OCI-LY7 (cell line): ENCODE measurements at regions not wholly inside any gene's neighbourhood (a gene's known extent, or its start where the extent isn't known, plus 50 kb on each side); places are given as distances from the start of the nearest gene placed in this dataset.

Source experiments
- BruUV-seq: library from RNA; stranded (reverse); fragments of 400-500 nt; replicated peaks from 2 replicates; lab custom pipeline; 2021; lab: Mats Ljungman, UMichigan
- CTCF ChIA-PET: fragments of 300-600 bp; sonication (Branson Sonifier 250); formaldehyde crosslinking; loops from one replicate; lab custom pipeline; 2022; ENCODE audit warnings: antibody characterized with exemption; ENCODE audit not compliant: unreplicated experiment; lab: Charles Lee
- POLR2A ChIA-PET: fragments of 300-600 bp; sonication (Branson Sonifier 250); formaldehyde crosslinking; loops from one replicate; lab custom pipeline; 2022; ENCODE audit warnings: antibody characterized with exemption; lab: Charles Lee
- DNase-seq: peaks from one replicate; pipeline ENCODE4 v3.0.0-alpha.2; 2015; ENCODE audit warnings: low spot score
- H2AFZ ChIP-seq: fragments of 200-600 bp; sonication (generic), shearing (Covaris generic); 2 replicates; pipeline ENCODE4 v1.6.1; 2014; ENCODE audit warnings: mild to moderate bottlenecking, antibody characterized with exemption, low read length, moderate library complexity
- H3K27ac ChIP-seq: fragments of 200-600 bp; sonication (generic); 2 replicates; pipeline ENCODE4 v1.5.1; 2014; ENCODE audit warnings: mixed run types, low read depth, mild to moderate bottlenecking, moderate library complexity, low read length, inconsistent platforms; ENCODE audit not compliant: poor library complexity, severe bottlenecking
- H3K36me3 ChIP-seq: fragments of 200-600 bp; sonication (generic); 2 replicates; pipeline ENCODE4 v1.6.1; 2014; ENCODE audit warnings: mild to moderate bottlenecking, antibody characterized with exemption, low read length, moderate library complexity, mixed read lengths; ENCODE audit not compliant: insufficient read depth
- H3K4me1 ChIP-seq: fragments of 200-600 bp; sonication (generic); 2 replicates; pipeline ENCODE4 v1.5.1; 2014; ENCODE audit warnings: mild to moderate bottlenecking, low read length; ENCODE audit not compliant: insufficient read depth, poor library complexity, severe bottlenecking
- H3K4me2 ChIP-seq: fragments of 200-600 bp; sonication (generic); 2 replicates; pipeline ENCODE4 v1.6.1; 2014; ENCODE audit warnings: mild to moderate bottlenecking, low read length
- H3K4me3 ChIP-seq: fragments of 200-600 bp; sonication (generic); 2 replicates; pipeline ENCODE4 v1.5.1; 2014; ENCODE audit warnings: mild to moderate bottlenecking, low read depth, low read length; ENCODE audit not compliant: poor library complexity, severe bottlenecking
- H3K79me2 ChIP-seq: fragments of 200-600 bp; sonication (generic); 2 replicates; pipeline ENCODE4 v1.6.1; 2016; ENCODE audit warnings: low read depth, mild to moderate bottlenecking, low read length, moderate library complexity, mixed read lengths; ENCODE audit not compliant: insufficient read depth
- H3K9me2 ChIP-seq: fragments of 200-600 bp; sonication (generic); 2 replicates; pipeline ENCODE4 v1.6.1; 2016; ENCODE audit warnings: mild to moderate bottlenecking, low read length, mixed read lengths; ENCODE audit not compliant: insufficient read depth
- H3K9me3 ChIP-seq: fragments of 200-600 bp; sonication (generic); 2 replicates; pipeline ENCODE4 v1.6.1; 2014; ENCODE audit warnings: mild to moderate bottlenecking, mixed run types, low read length, mixed read lengths
- H4K20me1 ChIP-seq: fragments of 200-600 bp; sonication (generic); 2 replicates; pipeline ENCODE4 v1.6.1; 2014; ENCODE audit warnings: mild to moderate bottlenecking, antibody characterized with exemption, low read length, moderate library complexity, mixed read lengths; ENCODE audit not compliant: insufficient read depth
- EZH2phosphoT487 ChIP-seq: fragments of 200-600 bp; sonication (generic); IDR thresholded peaks from 2 replicates; pipeline ENCODE4 v1.6.1; 2018; ENCODE audit warnings: low read depth, borderline replicate concordance, mild to moderate bottlenecking, mixed run types, antibody characterized with exemption, low read length, moderate library complexity, mixed read lengths
- intact Hi-C: fragments of 100-400 bp; cut with micrococcal nuclease; formaldehyde crosslinking; loops from one replicate; pipeline ENCODE4 v1.10.0; 2022; ENCODE audit not compliant: unreplicated experiment
- TF ChIP-seq, protein P1 (sequence below): fragments of 200-600 bp; sonication (generic); conservative IDR thresholded peaks from 2 replicates; pipeline ENCODE4 v1.5.1; 2014; ENCODE audit warnings: mild to moderate bottlenecking, antibody characterized with exemption, low read length, moderate library complexity, mixed read lengths

DNA sequence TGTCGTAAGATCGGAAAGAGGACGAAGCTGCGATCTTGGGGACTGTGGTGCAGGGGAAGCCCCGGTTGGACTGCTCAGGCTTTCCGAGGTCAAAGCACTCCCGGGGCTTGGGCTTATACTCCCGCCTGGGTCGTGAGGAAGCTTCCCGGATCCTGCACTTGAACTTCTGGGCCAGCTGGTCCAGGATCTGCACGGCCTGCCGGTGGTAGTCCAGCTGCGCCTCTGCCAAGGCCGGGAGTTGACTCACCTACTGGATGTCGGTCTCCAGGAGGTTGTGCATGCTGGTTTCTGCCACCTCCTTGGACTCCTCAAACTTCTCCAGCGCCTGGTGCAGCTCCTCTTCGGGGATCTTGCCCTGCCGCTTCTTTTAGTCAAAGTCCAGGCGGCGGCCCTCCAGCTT, 99.2 kb downstream of the KPNA2 start:
- H3K4me2 ChIP-seq = no peak overlapping the region
- H3K4me3 ChIP-seq = no peak overlapping the region
- no TSS peak for BruUV-seq
- ChIA-PET CTCF (interaction anchor here (0.5 kb wide), 1 partner anchor 66 kb away, joined by 3 read pairs; no protein-coding TSS in a partner anchor), POLR2A (interaction anchor here (0.5 to 1.8 kb wide), 3 partner anchors 16 to 47 kb away, joined by 3 to 5 read pairs (median 4); no protein-coding TSS in a partner anchor)
- H3K79me2 ChIP-seq = no peaks in the 10 kb centered on the region
- no peaks in the 10 kb centered on the region for H3K9me3 ChIP-seq
- H3K36me3 ChIP-seq = no peaks in the 10 kb centered on the region
- H3K4me1 ChIP-seq = no peaks in the 10 kb centered on the region
- H3K27ac ChIP-seq = no peak overlapping the region
- no peak overlapping the region for H2AFZ ChIP-seq
- H4K20me1 ChIP-seq = no peaks in the 10 kb centered on the region
- no peak for DNase-seq
- TF ChIP-seq EZH2phosphoT487 = no peak
- TF ChIP-seq, protein P1, sequence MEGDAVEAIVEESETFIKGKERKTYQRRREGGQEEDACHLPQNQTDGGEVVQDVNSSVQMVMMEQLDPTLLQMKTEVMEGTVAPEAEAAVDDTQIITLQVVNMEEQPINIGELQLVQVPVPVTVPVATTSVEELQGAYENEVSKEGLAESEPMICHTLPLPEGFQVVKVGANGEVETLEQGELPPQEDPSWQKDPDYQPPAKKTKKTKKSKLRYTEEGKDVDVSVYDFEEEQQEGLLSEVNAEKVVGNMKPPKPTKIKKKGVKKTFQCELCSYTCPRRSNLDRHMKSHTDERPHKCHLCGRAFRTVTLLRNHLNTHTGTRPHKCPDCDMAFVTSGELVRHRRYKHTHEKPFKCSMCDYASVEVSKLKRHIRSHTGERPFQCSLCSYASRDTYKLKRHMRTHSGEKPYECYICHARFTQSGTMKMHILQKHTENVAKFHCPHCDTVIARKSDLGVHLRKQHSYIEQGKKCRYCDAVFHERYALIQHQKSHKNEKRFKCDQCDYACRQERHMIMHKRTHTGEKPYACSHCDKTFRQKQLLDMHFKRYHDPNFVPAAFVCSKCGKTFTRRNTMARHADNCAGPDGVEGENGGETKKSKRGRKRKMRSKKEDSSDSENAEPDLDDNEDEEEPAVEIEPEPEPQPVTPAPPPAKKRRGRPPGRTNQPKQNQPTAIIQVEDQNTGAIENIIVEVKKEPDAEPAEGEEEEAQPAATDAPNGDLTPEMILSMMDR = no peak
- intact Hi-C loops = no loop called here
- H3K9me2 ChIP-seq = no peaks in the 10 kb centered on the region

DNA sequence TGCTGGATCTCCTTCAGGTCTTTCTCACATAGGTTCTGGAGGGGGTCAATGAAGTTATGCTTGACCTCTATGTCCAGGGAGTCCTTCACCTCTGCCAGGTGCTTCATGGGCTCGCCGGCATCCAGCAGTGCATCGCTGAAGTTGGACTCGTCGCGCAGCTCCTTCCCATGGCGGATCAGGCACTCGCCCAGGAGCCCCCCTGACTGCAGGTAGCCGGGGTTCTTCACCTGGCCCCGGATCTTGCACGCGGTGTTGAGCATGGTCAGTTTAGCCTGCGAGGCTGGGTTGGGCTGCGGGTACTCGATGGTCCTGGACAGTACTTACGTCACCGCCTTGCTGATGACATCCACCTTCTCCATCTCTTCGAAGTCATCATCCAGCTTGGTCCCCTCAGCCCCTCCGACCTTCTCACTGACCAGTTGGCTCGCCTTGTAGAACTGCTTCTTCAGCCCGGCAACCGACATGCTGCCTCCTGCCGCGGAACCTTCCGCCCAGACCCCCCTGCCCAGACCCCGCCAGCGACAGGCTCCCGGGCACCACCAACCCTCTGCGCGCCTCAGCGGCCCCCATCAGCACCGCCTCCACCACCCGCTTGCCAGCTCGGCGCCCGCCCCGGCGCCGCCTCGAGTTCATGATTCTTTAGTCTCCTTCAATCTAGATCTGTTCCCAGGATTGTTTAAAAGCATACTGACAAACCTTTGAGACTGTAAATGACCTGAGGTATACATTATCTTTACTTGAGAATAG, 99.8 kb downstream of the KPNA2 start:
- CTCF ChIA-PET = no interaction called here

More for the DNA sequence above, 99.8 kb downstream of the KPNA2 start:
- no TSS peak for BruUV-seq
- H3K9me2 ChIP-seq = no peaks in the 10 kb centered on the region
- no peak for DNase-seq
- intact Hi-C loops = no loop called here
- H4K20me1 ChIP-seq = no peaks in the 10 kb centered on the region
- no peaks in the 10 kb centered on the region for H3K36me3 ChIP-seq
- H3K9me3 ChIP-seq = no peaks in the 10 kb centered on the region
- no peak for TF ChIP-seq EZH2phosphoT487
- TF ChIP-seq, protein P1 = no peak
- no peak overlapping the region for H3K4me3 ChIP-seq
- H2AFZ ChIP-seq = no peak overlapping the region
- POLR2A ChIA-PET = interaction anchor here (0.5 to 1.8 kb wide), 4 partner anchors 16 to 46 kb away, joined by 3 to 5 read pairs (median 4); no protein-coding TSS in a partner anchor
- H3K79me2 ChIP-seq = no peaks in the 10 kb centered on the region
- H3K4me1 ChIP-seq = no peaks in the 10 kb centered on the region
- H3K27ac ChIP-seq = no peak overlapping the region
- no peak overlapping the region for H3K4me2 ChIP-seq
